ENCODE measurements at regions not wholly inside any gene's neighbourhood (a gene's known extent, or its start where the extent isn't known, plus 50 kb on each side); places are given as distances from the start of the nearest gene placed in this dataset.

DNA sequence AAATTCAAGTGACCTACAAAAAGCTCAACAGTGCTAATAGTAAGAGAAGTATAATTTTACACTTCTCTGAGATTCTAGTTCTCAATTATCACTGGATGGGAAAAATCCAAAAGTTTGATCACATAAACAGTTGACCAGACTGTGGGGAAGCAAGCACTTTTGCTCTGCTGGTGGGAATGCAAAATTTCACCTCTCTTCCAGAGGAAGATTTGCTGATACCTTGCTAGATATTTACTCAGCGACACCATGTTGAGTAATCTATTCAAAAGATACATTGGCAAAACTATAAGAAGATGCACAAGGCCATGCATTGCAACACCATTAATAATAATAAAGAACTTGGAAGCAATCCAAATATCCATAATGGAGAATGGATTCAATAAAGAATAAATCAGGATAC lies 204.4 kb downstream of the MREG start:
- TF ChIP-seq EZH2 (IDR thresholded peaks at IDR 0.05; ENCODE audit: insufficient read depth, poor library complexity, severe bottlenecking) (no peak), EZH2phosphoT487 (IDR thresholded peaks at IDR 0.05; ENCODE audit: insufficient read depth, low read depth) (no peak)
